NCI-H128 (cell line): ENCODE measurements at regions not wholly inside any gene's neighbourhood (a gene's known extent, or its start where the extent isn't known, plus 50 kb on each side); places are given as distances from the start of the nearest gene placed in this dataset.

Experiments
- DNase-seq: peaks from one replicate; lab custom pipeline; 2025; ENCODE audit not compliant: unreplicated experiment; lab: John Stamatoyannopoulos, UW

- no peak for DNase-seq
Measured at GRCh38 chr3:31137718-31138465, 243.4 kb upstream of the GADL1 start.

DNA sequence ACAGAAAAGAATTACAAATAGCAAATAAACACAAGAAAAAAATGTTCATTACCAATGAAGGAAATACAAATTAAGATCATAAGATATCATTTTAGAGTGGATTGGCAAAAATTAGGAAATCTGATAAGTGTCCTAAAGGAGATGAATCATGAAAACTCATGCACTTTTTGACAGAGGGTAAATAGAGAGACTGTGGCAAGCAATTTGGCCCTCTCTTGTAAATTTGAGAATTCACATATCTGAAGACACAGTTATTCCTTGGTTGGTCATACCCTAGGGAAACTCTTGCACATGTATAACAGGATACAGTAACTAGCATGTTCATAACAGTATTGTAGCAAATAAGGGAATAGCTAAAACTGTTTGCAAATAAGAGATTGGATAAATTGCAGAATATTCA lies 246.0 kb upstream of the GADL1 start:
- DNase-seq: no peak

- DNase-seq: no peak
Measured at GRCh38 chr3:31142139-31142538, 247.7 kb upstream of the GADL1 start.

GRCh38 chr3:31142543-31142942 lies 248.1 kb upstream of the GADL1 start:
- no peak for DNase-seq

GRCh38 chr3:31145062-31145461 lies 250.6 kb upstream of the GADL1 start:
- DNase-seq: no peak

DNA sequence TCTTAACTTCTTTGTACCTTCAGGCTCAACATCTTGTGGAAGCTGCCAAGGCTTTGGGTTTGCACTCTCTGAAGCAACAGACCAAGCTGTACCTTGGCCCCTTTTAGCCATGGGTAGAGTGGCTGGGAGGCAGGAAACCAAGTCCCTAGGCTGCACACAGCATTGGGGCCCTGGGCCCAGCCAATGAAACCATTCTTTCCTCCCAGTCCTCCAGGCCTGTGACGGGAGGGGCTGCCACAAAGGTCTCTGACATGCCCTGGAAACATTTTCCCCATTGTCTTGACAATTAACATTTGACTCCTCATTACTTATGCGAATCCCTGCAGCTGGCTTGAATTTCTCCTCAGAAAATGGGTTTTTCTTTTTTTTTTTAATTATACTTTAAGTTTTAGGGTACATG lies 253.1 kb upstream of the GADL1 start:
- no peak for DNase-seq

- no peak for DNase-seq
Measured at GRCh38 chr3:31157047-31157694, 262.7 kb upstream of the GADL1 start.

GRCh38 chr3:31157893-31158620 lies 263.6 kb upstream of the GADL1 start:
- DNase-seq: no peak

DNA sequence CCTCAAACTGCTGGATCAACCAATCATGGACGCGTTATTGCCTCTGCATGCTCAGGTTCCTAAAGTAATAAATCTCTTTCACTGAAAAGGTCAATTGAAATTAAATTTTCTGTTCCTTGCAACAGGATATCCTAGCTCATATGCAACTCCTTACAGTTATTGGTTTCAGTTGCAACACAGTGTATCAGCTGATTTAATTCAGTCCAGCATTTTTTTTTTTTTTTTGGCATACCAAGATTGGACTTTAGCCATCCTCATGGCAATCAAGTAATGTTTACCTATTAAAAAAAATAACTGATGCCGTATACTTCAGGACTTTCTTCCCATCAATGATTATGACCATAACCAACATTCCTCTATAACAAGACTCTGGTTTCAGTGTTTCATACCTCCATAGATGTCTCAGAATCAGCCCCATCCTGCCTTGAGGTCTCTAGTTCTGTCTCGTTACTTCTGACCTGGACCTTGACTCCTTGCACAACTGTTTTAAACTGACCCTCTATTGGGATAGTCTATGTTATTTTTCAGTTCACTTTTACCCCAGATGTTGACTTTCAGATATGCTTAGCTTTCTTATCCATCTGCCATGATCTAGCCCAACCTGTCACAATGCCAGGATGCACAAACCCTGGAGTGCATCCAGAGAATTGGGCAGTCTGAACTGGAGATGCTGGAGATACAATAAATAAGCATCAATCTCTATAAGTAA lies 265.0 kb upstream of the GADL1 start:
- no peak for DNase-seq

GRCh38 chr3:31161889-31162288 lies 267.4 kb upstream of the GADL1 start:
- no peak for DNase-seq

DNA sequence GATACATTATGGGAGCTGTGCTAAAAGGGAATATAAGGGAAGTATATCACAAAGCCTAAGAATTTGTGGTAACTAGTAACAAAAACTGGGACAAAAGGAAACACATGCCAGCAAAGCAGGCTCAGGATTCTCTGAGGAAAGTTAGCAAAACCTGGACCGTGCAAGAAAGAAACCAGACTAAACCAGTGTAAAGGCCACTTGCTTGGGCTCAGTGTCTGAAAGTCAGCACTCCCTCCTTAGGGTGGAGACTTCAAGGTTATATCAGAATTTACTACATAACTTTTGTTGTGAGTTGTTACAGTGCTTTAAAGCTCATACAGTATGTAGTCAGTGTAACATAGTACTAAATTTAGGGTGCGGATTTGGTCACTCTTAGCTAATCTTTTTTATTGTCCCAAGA lies 269.9 kb upstream of the GADL1 start:
- no peak for DNase-seq

GRCh38 chr3:31165399-31165860 lies 271.0 kb upstream of the GADL1 start:
- DNase-seq: peak; percentile 53

GRCh38 chr3:31166249-31166885 lies 271.9 kb upstream of the GADL1 start:
- DNase-seq: no peak

DNA sequence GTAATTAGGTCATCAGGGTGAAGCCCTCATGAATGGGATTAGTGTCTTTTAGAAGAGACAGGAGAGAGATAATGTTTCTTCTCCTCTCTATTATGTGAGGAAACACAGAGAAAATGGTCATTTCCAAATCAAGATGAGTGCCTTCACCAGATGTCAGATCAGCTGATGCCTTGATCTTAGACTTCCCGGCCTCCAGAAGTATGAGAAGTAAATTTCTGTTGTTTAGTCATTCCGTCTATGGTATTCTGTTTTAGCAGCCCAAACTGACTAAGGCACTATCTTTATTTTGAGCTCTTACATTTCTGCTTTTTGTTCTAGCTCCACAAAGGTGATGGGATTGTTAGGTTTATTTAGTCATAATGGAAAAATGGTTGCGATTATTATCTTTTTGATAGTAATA lies 273.2 kb upstream of the GADL1 start:
- no peak for DNase-seq

DNA sequence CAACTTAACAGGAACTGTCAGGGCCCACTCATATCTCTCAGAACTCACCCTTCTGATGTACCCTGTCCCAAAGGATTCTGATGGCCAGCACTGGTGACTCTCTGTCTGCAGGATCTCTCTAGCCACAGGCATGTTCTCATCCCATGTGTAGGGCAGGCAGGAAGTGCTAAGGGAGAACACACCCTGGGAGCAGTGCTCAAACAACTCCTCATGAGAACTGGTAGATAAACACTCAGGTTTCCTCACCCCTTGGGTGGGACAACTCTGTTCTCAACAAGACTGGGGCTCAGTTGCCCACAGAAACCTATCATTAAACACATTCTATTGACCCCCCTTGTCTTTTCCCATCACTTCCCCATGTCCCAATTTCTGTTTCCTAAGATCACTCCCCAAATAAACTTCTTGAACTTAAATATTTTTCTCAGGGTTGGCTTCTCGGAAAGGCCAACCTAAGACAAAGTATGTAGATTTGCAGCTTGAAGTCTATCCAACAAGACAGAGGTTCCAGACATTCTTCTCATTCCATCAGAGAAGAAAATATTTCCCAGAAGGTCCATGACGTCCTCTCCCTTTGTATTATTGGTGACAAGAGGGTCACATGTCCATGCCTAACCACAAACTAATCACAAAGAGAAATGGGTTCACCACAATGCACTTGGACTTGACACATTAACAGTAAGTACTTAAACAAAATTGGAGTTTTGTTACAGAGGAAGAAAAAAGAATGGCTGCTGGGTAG lies 276.6 kb upstream of the GADL1 start:
- DNase-seq: no peak

DNA sequence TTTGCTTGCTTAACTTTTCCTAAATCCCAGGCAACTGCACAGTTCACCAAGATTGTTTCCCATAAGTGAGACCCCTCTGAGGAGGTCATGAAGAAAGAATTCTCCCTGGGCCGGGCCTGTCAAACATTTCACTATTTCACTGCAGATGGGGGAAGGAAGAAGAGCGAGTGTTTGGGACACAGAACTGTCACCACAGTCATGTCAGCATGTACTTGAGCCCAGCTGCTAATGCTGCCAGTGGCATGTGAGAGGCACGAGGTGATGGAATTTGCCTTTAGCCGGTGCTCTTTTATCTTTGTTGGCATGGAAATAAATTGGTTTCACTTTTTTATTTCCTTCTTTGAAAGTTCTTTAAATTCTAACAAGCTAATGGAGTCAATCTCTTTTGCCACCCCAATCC lies 277.9 kb upstream of the GADL1 start:
- DNase-seq: no peak

- no peak for DNase-seq
Measured at GRCh38 chr3:31173118-31173718, 278.8 kb upstream of the GADL1 start.

GRCh38 chr3:31174079-31174478 lies 279.6 kb upstream of the GADL1 start:
- no peak for DNase-seq

GRCh38 chr3:31176045-31176444 lies 281.6 kb upstream of the GADL1 start:
- no peak for DNase-seq

- no peak for DNase-seq
Measured at GRCh38 chr3:31178467-31178866, 284.0 kb upstream of the GADL1 start.
